SK-N-SH treated with all-trans-retinoic acid at 6 μM for 48 hours (cell line): ENCODE measurements at regions not wholly inside any gene's neighbourhood (a gene's known extent, or its start where the extent isn't known, plus 50 kb on each side); places are given as distances from the start of the nearest gene placed in this dataset.

Experiments
- ATAC-seq: fragments of 200-7000 bp; cut with Tn5 transposase; 3 replicates; pipeline ENCODE4 v1.9.1; 2020; ENCODE audit warnings: mild to moderate bottlenecking, moderate library complexity
- ARNTL ChIP-seq: fragments of 450-650 bp; formaldehyde crosslinking; IDR thresholded peaks from 2 replicates; pipeline ENCODE4 v1.5.0; 2020; ENCODE audit warnings: low read depth, mild to moderate bottlenecking, moderate library complexity, borderline replicate concordance
- CSDC2 ChIP-seq: fragments of 250-450 bp; sonication (Bioruptor Pico); IDR thresholded peaks from 2 replicates; pipeline ENCODE4 v1.5.0; 2020; ENCODE audit warnings: mild to moderate bottlenecking, moderate library complexity
- ESRRG ChIP-seq: fragments of 250-450 bp; sonication (Bioruptor Pico); IDR thresholded peaks from 2 replicates; pipeline ENCODE4 v1.6.1; 2021; ENCODE audit warnings: mild to moderate bottlenecking
- GLIS3 ChIP-seq: fragments of 250-450 bp; sonication (Bioruptor Pico); IDR thresholded peaks from 2 replicates; pipeline ENCODE4 v1.5.0; 2020; ENCODE audit warnings: mild to moderate bottlenecking, moderate library complexity
- ISL1 ChIP-seq: fragments of 250-450 bp; sonication (Bioruptor Pico); IDR thresholded peaks from 2 replicates; pipeline ENCODE4 v2.1.2; 2022; ENCODE audit warnings: mild to moderate bottlenecking, moderate library complexity
- OSR1 ChIP-seq: fragments of 250-450 bp; sonication (Bioruptor Pico); IDR thresholded peaks from 2 replicates; pipeline ENCODE4 v1.8.0; 2022; ENCODE audit warnings: moderate library complexity, mild to moderate bottlenecking, inconsistent platforms
- PPARA ChIP-seq: fragments of 250-450 bp; sonication (Bioruptor Pico); IDR thresholded peaks from 2 replicates; pipeline ENCODE4 v1.5.0; 2020; ENCODE audit warnings: mild to moderate bottlenecking, borderline replicate concordance
- RARB ChIP-seq: fragments of 250-450 bp; sonication (Bioruptor Pico); IDR thresholded peaks from 2 replicates; pipeline ENCODE4 v1.8.0; 2021; ENCODE audit warnings: mild to moderate bottlenecking, moderate library complexity
- SNAI2 ChIP-seq: fragments of 250-450 bp; sonication (Bioruptor Pico); IDR thresholded peaks from 2 replicates; pipeline ENCODE4 v1.5.0; 2020; ENCODE audit warnings: mild to moderate bottlenecking, moderate library complexity
- TOX ChIP-seq: fragments of 250-450 bp; sonication (Bioruptor Pico); IDR thresholded peaks from 2 replicates; pipeline ENCODE4 v1.8.0; 2021; ENCODE audit warnings: mild to moderate bottlenecking, moderate library complexity, borderline replicate concordance
- ZC3H10 ChIP-seq: fragments of 250-450 bp; sonication (Bioruptor Pico); IDR thresholded peaks from 2 replicates; pipeline ENCODE4 v1.5.1; 2021; ENCODE audit warnings: mild to moderate bottlenecking, moderate library complexity
- ZFP3 ChIP-seq: fragments of 250-450 bp; sonication (Bioruptor Pico); IDR thresholded peaks from 2 replicates; pipeline ENCODE4 v1.5.0; 2020; ENCODE audit warnings: mild to moderate bottlenecking, moderate library complexity
- ZFP30 ChIP-seq: fragments of 450-650 bp; formaldehyde crosslinking; IDR thresholded peaks from 2 replicates; pipeline ENCODE4 v1.5.0; 2022; ENCODE audit warnings: mild to moderate bottlenecking, moderate library complexity
- ZNF565 ChIP-seq: fragments of 450-650 bp; formaldehyde crosslinking; conservative IDR thresholded peaks from 2 replicates; pipeline ENCODE4 v1.5.0; 2020; ENCODE audit warnings: low read depth, mild to moderate bottlenecking, moderate library complexity
- ZNF70 ChIP-seq: fragments of 450-650 bp; formaldehyde crosslinking; IDR thresholded peaks from 2 replicates; pipeline ENCODE4 v1.5.0; 2020; ENCODE audit warnings: mild to moderate bottlenecking, moderate library complexity
- ZNF8 ChIP-seq: fragments of 450-650 bp; formaldehyde crosslinking; IDR thresholded peaks from 2 replicates; pipeline ENCODE4 v1.5.0; 2020; ENCODE audit warnings: mild to moderate bottlenecking, moderate library complexity
- TF ChIP-seq, protein P1 (sequence below): fragments of 250-450 bp; sonication (Bioruptor Pico); IDR thresholded peaks from 2 replicates; pipeline ENCODE4 v1.8.0; 2021; ENCODE audit warnings: low read depth, mild to moderate bottlenecking, moderate library complexity, borderline replicate concordance
- TF ChIP-seq, protein P2 (sequence below): fragments of 250-450 bp; sonication (Bioruptor Pico); IDR thresholded peaks from 2 replicates; pipeline ENCODE4 v1.5.1; 2021; ENCODE audit warnings: mild to moderate bottlenecking, moderate library complexity
- TF ChIP-seq, protein P3 (sequence below): fragments of 250-450 bp; sonication (Bioruptor Pico); IDR thresholded peaks from 2 replicates; pipeline ENCODE4 v1.8.0; 2020; ENCODE audit warnings: mild to moderate bottlenecking, moderate library complexity, borderline replicate concordance
- TF ChIP-seq, protein P4 (sequence below): fragments of 250-450 bp; sonication (Bioruptor Pico); IDR thresholded peaks from 2 replicates; pipeline ENCODE4 v1.5.0; 2020; ENCODE audit warnings: mild to moderate bottlenecking, moderate library complexity
- TF ChIP-seq, protein P5 (sequence below): fragments of 250-450 bp; sonication (Bioruptor Pico); IDR thresholded peaks from 2 replicates; pipeline ENCODE4 v1.5.1; 2020; ENCODE audit warnings: low read depth, mild to moderate bottlenecking, moderate library complexity

DNA sequence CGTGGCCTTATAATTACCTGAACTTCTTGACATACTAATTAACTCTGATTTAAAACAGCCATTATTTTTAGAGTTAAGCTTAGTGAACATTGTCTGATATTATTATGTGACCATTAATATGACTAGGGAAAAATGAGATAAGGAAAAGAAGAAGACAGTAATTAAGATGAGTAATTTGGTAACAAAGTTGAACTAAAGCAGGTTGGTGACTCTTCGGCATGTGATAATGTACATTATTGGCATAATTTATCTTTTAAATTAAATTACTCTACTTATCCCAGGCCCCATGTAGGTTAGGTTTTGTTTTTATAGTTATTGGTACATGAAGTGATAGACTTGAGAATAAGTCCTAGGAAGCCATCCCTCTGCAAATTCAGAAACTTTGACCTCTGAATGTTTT lies 249.7 kb upstream of the CFAP20DC start (continued):
- TF ChIP-seq, protein P1, sequence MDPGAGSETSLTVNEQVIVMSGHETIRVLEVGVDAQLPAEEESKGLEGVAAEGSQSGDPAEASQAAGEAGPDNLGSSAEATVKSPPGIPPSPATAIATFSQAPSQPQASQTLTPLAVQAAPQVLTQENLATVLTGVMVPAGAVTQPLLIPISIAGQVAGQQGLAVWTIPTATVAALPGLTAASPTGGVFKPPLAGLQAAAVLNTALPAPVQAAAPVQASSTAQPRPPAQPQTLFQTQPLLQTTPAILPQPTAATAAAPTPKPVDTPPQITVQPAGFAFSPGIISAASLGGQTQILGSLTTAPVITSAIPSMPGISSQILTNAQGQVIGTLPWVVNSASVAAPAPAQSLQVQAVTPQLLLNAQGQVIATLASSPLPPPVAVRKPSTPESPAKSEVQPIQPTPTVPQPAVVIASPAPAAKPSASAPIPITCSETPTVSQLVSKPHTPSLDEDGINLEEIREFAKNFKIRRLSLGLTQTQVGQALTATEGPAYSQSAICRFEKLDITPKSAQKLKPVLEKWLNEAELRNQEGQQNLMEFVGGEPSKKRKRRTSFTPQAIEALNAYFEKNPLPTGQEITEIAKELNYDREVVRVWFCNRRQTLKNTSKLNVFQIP (CRISPR knock-in tag) = peak; percentile 32; the same call in 1 of the 2 replicates
- TF ChIP-seq, protein P2, sequence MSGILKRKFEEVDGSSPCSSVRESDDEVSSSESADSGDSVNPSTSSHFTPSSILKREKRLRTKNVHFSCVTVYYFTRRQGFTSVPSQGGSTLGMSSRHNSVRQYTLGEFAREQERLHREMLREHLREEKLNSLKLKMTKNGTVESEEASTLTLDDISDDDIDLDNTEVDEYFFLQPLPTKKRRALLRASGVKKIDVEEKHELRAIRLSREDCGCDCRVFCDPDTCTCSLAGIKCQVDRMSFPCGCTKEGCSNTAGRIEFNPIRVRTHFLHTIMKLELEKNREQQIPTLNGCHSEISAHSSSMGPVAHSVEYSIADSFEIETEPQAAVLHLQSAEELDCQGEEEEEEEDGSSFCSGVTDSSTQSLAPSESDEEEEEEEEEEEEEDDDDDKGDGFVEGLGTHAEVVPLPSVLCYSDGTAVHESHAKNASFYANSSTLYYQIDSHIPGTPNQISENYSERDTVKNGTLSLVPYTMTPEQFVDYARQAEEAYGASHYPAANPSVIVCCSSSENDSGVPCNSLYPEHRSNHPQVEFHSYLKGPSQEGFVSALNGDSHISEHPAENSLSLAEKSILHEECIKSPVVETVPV (CRISPR knock-in tag) = peak; percentile 95
- TF ChIP-seq ZC3H10 (CRISPR knock-in tag) = peak; percentile 86; the same call in 1 of the 2 replicates
- peak; percentile 61; the same call in 1 of the 2 replicates for TF ChIP-seq CSDC2 (CRISPR knock-in tag)
- peak; percentile 78 for TF ChIP-seq ZFP3 (CRISPR knock-in tag)
- peak; percentile 94 for TF ChIP-seq ESRRG (CRISPR knock-in tag)
- no peak for TF ChIP-seq RARB (CRISPR knock-in tag)

DNA sequence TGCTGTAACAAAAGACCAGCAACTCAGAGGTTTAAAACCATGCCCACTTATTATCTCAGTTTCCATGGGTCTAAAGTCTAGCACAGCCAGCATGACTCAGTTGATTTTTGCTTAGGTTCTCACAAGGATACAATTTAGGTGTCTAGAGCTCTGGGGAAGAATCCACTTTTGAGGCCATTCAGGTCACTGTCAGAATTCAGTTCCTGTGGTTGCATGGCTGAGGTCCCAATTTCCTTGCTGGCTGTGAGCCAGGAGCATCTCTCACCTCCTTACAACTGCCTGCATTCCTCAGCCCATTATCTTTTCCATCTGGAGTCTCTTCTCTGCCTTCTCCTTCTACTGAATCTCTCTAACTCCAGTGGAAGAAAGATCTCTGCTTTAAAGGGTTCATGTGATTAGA lies 240.5 kb upstream of the CFAP20DC start:
- TF ChIP-seq OSR1 (CRISPR knock-in tag) = no peak
- TF ChIP-seq ZC3H10 (CRISPR knock-in tag) = no peak
- no peak for TF ChIP-seq ARNTL (CRISPR knock-in tag)
- no peak for TF ChIP-seq ESRRG (CRISPR knock-in tag)
- no peak for TF ChIP-seq GLIS3 (CRISPR knock-in tag)
- TF ChIP-seq ZFP30 (CRISPR knock-in tag) = no peak
- no peak for TF ChIP-seq ISL1 (CRISPR knock-in tag)
- no peak for TF ChIP-seq ZNF8 (CRISPR knock-in tag)
- TF ChIP-seq PPARA = no peak
- TF ChIP-seq SNAI2 = no peak
- ATAC-seq = no peak

DNA sequence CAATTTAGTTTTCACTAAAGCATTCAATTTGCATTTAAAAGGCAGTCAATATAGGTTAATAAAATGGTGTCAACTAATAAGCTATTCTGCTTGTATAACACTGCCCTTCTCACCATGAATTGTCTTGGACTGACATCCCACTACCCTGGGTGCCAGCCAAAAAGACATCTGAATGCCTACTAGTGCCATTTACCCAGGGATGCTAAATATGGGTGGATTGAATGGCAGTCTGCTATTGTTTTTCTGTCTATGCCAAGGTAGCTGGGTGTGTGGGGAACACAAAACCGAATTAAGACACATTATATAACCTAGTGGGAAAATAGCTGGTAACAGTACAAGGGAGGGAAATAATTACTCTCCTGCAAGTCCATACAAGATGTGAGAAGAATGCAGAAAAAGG lies 240.0 kb upstream of the CFAP20DC start:
- no peak for ATAC-seq
- TF ChIP-seq, protein P3, sequence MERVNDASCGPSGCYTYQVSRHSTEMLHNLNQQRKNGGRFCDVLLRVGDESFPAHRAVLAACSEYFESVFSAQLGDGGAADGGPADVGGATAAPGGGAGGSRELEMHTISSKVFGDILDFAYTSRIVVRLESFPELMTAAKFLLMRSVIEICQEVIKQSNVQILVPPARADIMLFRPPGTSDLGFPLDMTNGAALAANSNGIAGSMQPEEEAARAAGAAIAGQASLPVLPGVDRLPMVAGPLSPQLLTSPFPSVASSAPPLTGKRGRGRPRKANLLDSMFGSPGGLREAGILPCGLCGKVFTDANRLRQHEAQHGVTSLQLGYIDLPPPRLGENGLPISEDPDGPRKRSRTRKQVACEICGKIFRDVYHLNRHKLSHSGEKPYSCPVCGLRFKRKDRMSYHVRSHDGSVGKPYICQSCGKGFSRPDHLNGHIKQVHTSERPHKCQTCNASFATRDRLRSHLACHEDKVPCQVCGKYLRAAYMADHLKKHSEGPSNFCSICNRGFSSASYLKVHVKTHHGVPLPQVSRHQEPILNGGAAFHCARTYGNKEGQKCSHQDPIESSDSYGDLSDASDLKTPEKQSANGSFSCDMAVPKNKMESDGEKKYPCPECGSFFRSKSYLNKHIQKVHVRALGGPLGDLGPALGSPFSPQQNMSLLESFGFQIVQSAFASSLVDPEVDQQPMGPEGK (CRISPR knock-in tag) = no peak
- TF ChIP-seq ZFP30 (CRISPR knock-in tag) (no peak), ESRRG (CRISPR knock-in tag) (no peak), ZFP3 (CRISPR knock-in tag) (no peak), SNAI2 (no peak), ZNF565 (CRISPR knock-in tag) (no peak), CSDC2 (CRISPR knock-in tag) (no peak), PPARA (no peak), GLIS3 (CRISPR knock-in tag) (no peak), TOX (CRISPR knock-in tag) (no peak), RARB (CRISPR knock-in tag) (no peak), ZNF8 (CRISPR knock-in tag) (no peak), ZNF70 (no peak), ZC3H10 (CRISPR knock-in tag) (no peak)
- TF ChIP-seq, protein P1 (CRISPR knock-in tag) = no peak
- TF ChIP-seq, protein P4, sequence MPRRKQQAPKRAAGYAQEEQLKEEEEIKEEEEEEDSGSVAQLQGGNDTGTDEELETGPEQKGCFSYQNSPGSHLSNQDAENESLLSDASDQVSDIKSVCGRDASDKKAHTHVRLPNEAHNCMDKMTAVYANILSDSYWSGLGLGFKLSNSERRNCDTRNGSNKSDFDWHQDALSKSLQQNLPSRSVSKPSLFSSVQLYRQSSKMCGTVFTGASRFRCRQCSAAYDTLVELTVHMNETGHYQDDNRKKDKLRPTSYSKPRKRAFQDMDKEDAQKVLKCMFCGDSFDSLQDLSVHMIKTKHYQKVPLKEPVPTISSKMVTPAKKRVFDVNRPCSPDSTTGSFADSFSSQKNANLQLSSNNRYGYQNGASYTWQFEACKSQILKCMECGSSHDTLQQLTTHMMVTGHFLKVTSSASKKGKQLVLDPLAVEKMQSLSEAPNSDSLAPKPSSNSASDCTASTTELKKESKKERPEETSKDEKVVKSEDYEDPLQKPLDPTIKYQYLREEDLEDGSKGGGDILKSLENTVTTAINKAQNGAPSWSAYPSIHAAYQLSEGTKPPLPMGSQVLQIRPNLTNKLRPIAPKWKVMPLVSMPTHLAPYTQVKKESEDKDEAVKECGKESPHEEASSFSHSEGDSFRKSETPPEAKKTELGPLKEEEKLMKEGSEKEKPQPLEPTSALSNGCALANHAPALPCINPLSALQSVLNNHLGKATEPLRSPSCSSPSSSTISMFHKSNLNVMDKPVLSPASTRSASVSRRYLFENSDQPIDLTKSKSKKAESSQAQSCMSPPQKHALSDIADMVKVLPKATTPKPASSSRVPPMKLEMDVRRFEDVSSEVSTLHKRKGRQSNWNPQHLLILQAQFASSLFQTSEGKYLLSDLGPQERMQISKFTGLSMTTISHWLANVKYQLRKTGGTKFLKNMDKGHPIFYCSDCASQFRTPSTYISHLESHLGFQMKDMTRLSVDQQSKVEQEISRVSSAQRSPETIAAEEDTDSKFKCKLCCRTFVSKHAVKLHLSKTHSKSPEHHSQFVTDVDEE (CRISPR knock-in tag) = no peak
- TF ChIP-seq, protein P5, sequence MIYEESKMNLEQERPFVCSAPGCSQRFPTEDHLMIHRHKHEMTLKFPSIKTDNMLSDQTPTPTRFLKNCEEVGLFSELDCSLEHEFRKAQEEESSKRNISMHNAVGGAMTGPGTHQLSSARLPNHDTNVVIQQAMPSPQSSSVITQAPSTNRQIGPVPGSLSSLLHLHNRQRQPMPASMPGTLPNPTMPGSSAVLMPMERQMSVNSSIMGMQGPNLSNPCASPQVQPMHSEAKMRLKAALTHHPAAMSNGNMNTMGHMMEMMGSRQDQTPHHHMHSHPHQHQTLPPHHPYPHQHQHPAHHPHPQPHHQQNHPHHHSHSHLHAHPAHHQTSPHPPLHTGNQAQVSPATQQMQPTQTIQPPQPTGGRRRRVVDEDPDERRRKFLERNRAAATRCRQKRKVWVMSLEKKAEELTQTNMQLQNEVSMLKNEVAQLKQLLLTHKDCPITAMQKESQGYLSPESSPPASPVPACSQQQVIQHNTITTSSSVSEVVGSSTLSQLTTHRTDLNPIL (CRISPR knock-in tag) = no peak
